Left colon (tissue), 2 donors: ENCODE measurements at regions not wholly inside any gene's neighbourhood (a gene's known extent, or its start where the extent isn't known, plus 50 kb on each side); places are given as distances from the start of the nearest gene placed in this dataset.
A peak's percentile ranks its signal among the peaks of the same experiment; 100 is the strongest.
"Not testable (repeated sequence)": the region's sequence is repeated elsewhere in the genome, so short reads cannot be mapped to it uniquely, and the experiment has no call there.

Source experiments
- ATAC-seq: fragments of 200-7000 bp; cut with Tn5 transposase; one replicate; pipeline ENCODE4 v1.9.1; 2020; ENCODE audit warnings: mild to moderate bottlenecking, moderate library complexity
- DNase-seq, 2 donors: peaks; one replicate each; pipeline ENCODE4 v3.0.0-alpha.2; 2020
- intact Hi-C, 2 donors: fragments of 100-400 bp; cut with DNase I in 1 of 2; cut with micrococcal nuclease in 1 of 2; formaldehyde crosslinking; loops; one replicate each; pipeline versions ENCODE4 v1.11.2 to v1.14.0; 2022; cut with DNase I, micrococcal nuclease
- donor health status: DM: no; HTN: no; CAD: no.
- donor health status: DM: yes; HTN: yes; CAD: no.

- DNase-seq, intact Hi-C loops, ATAC-seq: not testable (repeated sequence)
Observed at GRCh38 chr5:34186865-34187264, 143.9 kb upstream of the C1QTNF3 start.

DNA sequence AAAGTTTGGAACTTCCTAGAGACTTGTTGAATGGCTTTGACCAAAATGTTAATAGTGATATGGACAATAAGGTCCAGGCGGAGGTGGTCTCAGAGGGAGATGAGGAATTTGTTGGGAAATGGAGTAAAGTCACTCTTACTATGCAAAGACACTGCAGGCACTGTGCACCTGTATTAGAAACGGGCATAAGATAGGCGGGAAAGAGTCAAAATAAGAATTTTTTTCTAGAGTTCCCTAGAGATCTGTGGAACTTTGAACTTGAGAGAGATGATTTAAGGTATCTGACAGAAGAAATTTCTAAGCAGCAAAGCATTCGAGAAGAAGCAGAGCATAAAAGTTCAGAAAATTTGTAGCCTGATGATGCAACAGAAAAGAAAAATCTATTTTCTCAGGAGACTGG is 144.4 kb upstream of the C1QTNF3 start:
- ATAC-seq, DNase-seq, intact Hi-C loops: not testable (repeated sequence)

DNA sequence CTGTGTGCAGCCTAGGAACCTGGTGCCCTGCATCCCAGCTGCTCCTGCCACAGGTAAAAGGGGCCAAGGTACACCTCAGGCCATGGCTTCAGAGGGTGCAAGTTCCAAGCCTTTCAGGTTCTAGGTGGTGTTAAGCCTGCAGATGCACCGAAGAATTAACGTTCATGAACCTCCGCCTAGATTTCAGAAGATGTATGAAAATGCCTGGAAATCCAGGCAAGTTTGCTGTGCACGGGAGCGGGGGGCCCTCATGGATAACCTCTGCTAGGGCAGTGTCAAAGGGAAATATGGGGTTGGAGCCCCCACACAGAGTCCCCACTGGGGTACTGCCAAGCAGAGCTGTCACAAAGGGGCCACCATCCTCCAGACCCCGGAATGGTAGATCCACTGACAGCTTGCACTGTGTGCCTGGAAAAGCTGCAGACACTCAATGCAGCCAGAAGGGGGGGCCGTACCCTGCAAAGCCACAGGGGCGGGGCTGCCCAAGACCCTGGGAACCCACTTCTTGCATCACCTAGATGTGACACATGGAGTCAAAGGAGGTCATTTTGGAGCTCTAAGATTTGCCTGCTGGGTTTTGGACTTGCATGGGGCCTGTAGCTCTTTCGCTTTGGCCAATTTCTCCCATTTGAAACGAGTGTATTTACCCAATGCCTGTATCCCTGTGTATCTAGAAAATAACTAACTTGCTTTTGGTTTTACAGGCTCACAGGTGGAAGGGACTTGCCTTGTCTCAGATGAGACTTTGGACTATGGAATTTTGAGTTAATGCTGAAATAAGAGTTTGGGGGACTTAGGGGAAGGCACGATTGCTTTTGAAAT is 145.2 kb upstream of the C1QTNF3 start:
- intact Hi-C loops, ATAC-seq: not testable (repeated sequence)
- DNase-seq = peak in 1 of 2 donors; percentile 26

DNA sequence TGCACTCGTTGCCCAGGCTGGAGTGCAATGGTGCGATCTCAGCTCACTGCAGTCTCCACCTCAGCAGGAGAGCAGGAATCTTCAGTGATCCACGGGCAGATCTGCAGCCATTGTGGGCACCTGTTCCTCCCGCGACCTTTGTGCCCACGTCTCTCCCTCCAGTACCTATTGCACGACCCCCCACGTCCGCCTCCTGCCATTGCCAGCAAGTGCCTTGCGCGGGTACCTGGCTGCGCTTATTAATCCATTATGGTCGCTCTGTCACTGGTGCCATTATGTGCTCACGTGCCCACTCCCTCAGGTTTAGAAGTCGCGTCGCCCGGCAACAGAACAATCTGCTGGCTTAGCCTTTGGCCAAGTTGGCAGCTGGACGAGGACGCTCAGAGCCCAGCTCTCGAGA is 146.2 kb upstream of the C1QTNF3 start:
- intact Hi-C loops, ATAC-seq: not testable (repeated sequence)
- peak in 1 of 2 donors; percentile 29 for DNase-seq

- DNase-seq = peak in 1 of 2 donors; percentile 28
- ATAC-seq, intact Hi-C loops: not testable (repeated sequence)
Observed at GRCh38 chr5:34189752-34190411, 146.9 kb upstream of the C1QTNF3 start.

DNA sequence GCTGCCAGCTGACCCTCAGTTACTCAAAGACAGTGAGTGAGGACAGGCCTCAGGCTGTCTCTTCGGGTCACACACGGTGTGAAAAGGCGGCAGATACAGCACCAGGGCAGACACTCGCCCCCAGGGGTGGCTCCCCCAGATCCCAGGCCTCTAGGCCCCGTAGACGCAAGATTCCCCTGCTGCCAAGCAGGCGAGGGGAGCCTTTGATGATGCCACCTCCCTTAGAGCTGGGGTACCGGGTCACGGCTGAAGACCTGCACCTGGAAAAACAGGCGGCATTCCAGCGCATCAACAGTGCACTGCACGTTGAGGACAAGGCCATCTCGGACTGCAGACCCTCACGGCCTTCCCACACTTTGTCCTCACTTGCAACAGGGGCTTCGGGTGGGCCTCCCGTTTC is 147.5 kb upstream of the C1QTNF3 start:
- ATAC-seq, intact Hi-C loops: not testable (repeated sequence)
- DNase-seq = peak in 1 of 2 donors; percentile 36

GRCh38 chr5:34191279-34191744 is 148.3 kb upstream of the C1QTNF3 start:
- peak in 1 of 2 donors; percentile 44 for DNase-seq

GRCh38 chr5:34192064-34192922 is 149.3 kb upstream of the C1QTNF3 start:
- ATAC-seq, intact Hi-C loops: not testable (repeated sequence)
- peak in 1 of 2 donors; percentile 44 for DNase-seq

More at GRCh38 chr5:34191279-34191744, 148.3 kb upstream of the C1QTNF3 start:
- intact Hi-C loops, ATAC-seq: not testable (repeated sequence)

- peak in 1 of 2 donors; percentile 23 for DNase-seq
- intact Hi-C loops, ATAC-seq: not testable (repeated sequence)
Observed at GRCh38 chr5:34192923-34193262, 149.9 kb upstream of the C1QTNF3 start.

GRCh38 chr5:34193297-34193696 is 150.3 kb upstream of the C1QTNF3 start:
- ATAC-seq, intact Hi-C loops: not testable (repeated sequence)
- DNase-seq = peak in 1 of 2 donors; percentile 25

DNA sequence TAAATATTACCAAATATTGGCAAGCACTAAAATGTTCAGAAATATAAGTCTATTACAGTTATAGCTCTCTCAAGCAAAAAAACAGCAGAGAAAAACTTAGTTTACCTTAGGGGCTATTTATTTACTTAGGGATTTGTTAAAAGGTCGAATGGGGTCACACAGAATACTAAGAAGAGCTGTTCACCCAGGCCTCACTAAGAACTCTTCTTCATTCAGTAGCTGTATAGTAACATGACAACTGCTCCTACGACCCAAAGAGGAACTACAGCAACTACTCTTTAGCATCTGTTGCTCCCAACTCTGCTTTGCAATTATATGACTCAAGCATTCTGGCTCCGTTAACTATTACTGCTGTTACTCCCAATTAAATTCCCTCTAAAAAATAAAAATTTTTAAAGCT is 150.8 kb upstream of the C1QTNF3 start:
- ATAC-seq, DNase-seq, intact Hi-C loops: not testable (repeated sequence)

DNA sequence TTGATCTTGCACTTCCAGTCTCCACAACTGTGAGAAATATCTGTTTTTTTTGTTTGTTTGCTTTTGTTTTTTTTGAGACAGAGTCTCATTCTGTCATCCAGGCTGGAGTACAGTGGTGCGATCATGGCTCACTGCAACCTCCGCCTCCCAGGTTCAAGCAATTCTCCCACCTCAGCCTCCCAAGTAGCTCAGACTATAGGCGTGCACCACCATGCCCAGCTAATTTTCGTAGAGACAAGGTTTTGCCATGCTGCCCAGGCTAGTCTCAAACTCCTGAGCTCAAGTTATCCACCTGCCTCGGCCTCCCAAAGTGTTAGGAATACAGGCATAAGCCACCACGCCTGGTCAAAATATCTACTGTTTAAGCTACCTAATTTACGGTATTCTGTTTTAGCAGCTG is 153.1 kb upstream of the C1QTNF3 start:
- intact Hi-C loops, ATAC-seq, DNase-seq: not testable (repeated sequence)

GRCh38 chr5:34205347-34205746 is 162.3 kb upstream of the C1QTNF3 start:
- ATAC-seq, DNase-seq, intact Hi-C loops: not testable (repeated sequence)

DNA sequence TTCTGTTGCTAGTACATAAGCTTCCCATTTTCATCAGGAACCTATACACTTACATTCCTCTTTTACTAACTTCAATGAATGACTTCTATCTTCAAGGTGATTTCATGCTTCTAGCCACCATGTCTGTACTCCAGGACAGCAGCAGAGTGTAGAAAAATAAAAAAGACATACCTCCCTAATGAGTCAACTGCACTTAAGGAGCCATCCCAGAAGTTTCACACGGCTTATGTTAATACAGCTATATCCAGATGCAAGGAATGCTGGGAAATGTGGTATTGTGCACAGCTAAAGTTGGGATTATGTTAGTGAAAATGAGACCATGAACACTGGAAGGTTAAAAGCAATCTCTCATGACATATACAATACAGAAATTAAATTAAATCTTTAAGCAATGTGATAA is 174.4 kb upstream of the C1QTNF3 start:
- DNase-seq, intact Hi-C loops, ATAC-seq: not testable (repeated sequence)

DNA sequence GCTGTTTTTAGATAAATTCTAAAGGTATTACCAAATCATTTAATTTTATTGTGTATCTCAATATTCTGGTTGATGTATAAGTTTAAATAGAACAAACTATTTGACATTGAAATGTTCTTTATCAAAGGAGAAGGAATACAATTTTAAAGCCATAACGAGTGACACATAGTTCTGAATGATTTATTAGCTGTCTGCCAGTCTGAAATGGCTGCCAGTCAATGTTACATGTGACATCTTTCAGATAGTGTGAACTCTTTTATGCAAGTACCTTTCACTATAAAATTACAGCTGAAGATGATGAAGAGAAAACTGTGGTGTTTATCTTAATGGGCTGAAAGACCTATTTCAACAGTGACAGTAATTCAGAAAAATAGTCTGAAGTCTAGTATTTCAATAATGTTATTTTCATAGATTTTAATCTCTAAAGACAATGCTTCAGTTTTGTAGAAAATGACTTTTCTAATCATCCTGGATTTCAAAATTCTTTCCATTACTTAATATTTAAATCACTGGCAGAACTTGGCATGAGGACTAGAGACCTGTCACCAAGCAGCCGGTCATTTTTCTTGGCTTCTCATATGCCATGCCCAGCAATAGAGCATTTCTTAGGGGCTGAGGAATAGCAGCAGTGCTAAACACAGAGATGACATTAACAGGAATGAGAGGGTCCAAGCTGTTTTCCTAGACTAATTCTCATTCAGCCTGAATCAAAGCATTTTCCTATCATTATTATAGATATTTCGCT is 178.5 kb upstream of the C1QTNF3 start:
- intact Hi-C loops, ATAC-seq, DNase-seq: not testable (repeated sequence)

- DNase-seq, ATAC-seq, intact Hi-C loops: not testable (repeated sequence)
Observed at GRCh38 chr5:34223158-34223557, 180.1 kb upstream of the C1QTNF3 start.

- DNase-seq, intact Hi-C loops: not testable (repeated sequence)
Observed at GRCh38 chr5:34230402-34230801, 187.4 kb upstream of the C1QTNF3 start.

DNA sequence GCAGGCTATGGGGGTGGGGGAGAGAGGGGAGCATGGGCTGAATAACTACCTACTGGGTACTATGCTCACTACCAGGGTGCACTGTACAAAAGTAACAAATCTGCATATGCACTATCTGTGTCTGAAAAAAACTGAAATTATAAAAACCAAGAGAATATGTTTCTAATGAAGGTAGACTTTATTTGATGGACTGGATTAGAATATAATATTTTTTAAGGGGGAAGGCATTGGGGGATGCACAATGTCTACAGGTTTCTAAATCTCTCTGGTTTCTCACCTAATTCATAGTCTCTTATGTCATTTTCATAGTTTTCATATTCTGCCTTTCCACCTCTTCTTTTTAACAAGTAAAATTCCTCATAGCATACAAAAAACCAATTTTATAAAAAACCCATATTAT is 200.8 kb upstream of the C1QTNF3 start:
- DNase-seq, ATAC-seq, intact Hi-C loops: not testable (repeated sequence)

More at GRCh38 chr5:34230402-34230801, 187.4 kb upstream of the C1QTNF3 start:
- ATAC-seq = not testable (repeated sequence)
